Ishikawa (cell line): ENCODE measurements at regions not wholly inside any gene's neighbourhood (a gene's known extent, or its start where the extent isn't known, plus 50 kb on each side); places are given as distances from the start of the nearest gene placed in this dataset.

Experiments
- CEBPB ChIP-seq: IDR thresholded peaks from 2 replicates; pipeline ENCODE4 v1.6.1; 2012
- CREB1 ChIP-seq: IDR thresholded peaks from 2 replicates; pipeline ENCODE4 v1.6.1; 2012; ENCODE audit warnings: low read depth
- EGR1 ChIP-seq: IDR thresholded peaks from 2 replicates; pipeline ENCODE4 v1.6.1; 2012
- EP300 ChIP-seq: IDR thresholded peaks from 2 replicates; pipeline ENCODE4 v1.6.1; 2012; ENCODE audit warnings: borderline replicate concordance
- FOXM1 ChIP-seq: IDR thresholded peaks from 2 replicates; pipeline ENCODE4 v1.6.1; 2012; ENCODE audit warnings: low read depth, borderline replicate concordance
- MAX ChIP-seq: IDR thresholded peaks from 2 replicates; pipeline ENCODE4 v1.6.1; 2012
- RAD21 ChIP-seq: IDR thresholded peaks from 2 replicates; pipeline ENCODE4 v1.6.1; 2012; ENCODE audit warnings: low read depth
- TAF1 ChIP-seq: IDR thresholded peaks from 2 replicates; pipeline ENCODE4 v1.6.1; 2012; ENCODE audit warnings: low read depth, mild to moderate bottlenecking
- TEAD4 ChIP-seq: IDR thresholded peaks from 2 replicates; pipeline ENCODE4 v1.6.1; 2012
- YY1 ChIP-seq: IDR thresholded peaks from 2 replicates; pipeline ENCODE4 v1.6.1; 2012; ENCODE audit warnings: low read depth
- ZBTB7A ChIP-seq: IDR thresholded peaks from 2 replicates; pipeline ENCODE4 v1.6.1; 2012; ENCODE audit warnings: low read depth

- TF ChIP-seq EP300 (no peak), YY1 (no peak), CEBPB (no peak), MAX (no peak), CREB1 (no peak), RAD21 (no peak), TEAD4 (no peak), TAF1 (no peak), FOXM1 (no peak), EGR1 (no peak), ZBTB7A (no peak)
These were observed 243.8 kb downstream of the ADGRD1 start for GRCh38 chr12:131197490-131197889.
